Activated T-helper 1 cell treated with anti-CD3 and anti-CD28 coated beads, Interleukin-12 subunit alpha, Interleukin-12 subunit beta, Interleukin-2, Interleukin-4 antibody, amounts not matched to agents 30 ng/mL and 10 ng/mL and 1 ng/mL, durations not matched to agents 14 hours and 24 hours and 36 hours (primary cell): ENCODE measurements at regions not wholly inside any gene's neighbourhood (a gene's known extent, or its start where the extent isn't known, plus 50 kb on each side); places are given as distances from the start of the nearest gene placed in this dataset.

Source experiments
- DNase-seq: peaks from one replicate; pipeline ENCODE4 v3.0.0; 2021; ENCODE audit warnings: low spot score
- H3K27ac Mint-ChIP-seq: one replicate; pipeline ENCODE4 v1.8.0; 2021; ENCODE audit warnings: mild to moderate bottlenecking, mixed read lengths
- H3K27me3 Mint-ChIP-seq: one replicate; pipeline ENCODE4 v1.8.0; 2022; ENCODE audit warnings: mild to moderate bottlenecking, moderate library complexity, mixed read lengths; ENCODE audit not compliant: insufficient read depth
- H3K36me3 Mint-ChIP-seq: one replicate; pipeline ENCODE4 v1.8.0; 2021; ENCODE audit warnings: low read depth, mixed read lengths
- H3K4me1 Mint-ChIP-seq: one replicate; pipeline ENCODE4 v1.8.0; 2021; ENCODE audit warnings: low read depth, mixed read lengths
- H3K4me3 Mint-ChIP-seq: one replicate; pipeline ENCODE4 v1.8.0; 2021; ENCODE audit warnings: mild to moderate bottlenecking, moderate library complexity, mixed read lengths
- H3K9me3 Mint-ChIP-seq: one replicate; pipeline ENCODE4 v1.8.0; 2021; ENCODE audit warnings: mixed read lengths
- intact Hi-C: fragments of 100-400 bp; cut with micrococcal nuclease; formaldehyde crosslinking; loops from one replicate; pipeline ENCODE4 v1.15.1; 2024

- Mint-ChIP-seq H3K9me3 (no peaks in the 10 kb centered on the region), H3K36me3 (no peaks in the 10 kb centered on the region), H3K27me3 (no peaks in the 10 kb centered on the region), H3K4me1 (no peaks in the 10 kb centered on the region), H3K27ac (no peak overlapping the region), H3K4me3 (no peak overlapping the region)
- no peak for DNase-seq
- intact Hi-C loops, result no loop called here
Measured at GRCh38 chr2:138390316-138390945, 111.1 kb upstream of the SPOPL start.

GRCh38 chr2:138391946-138392345 lies 109.6 kb upstream of the SPOPL start:
- H3K9me3 Mint-ChIP-seq, result no peaks in the 10 kb centered on the region
- no peak overlapping the region for H3K27ac Mint-ChIP-seq
- intact Hi-C loops, result no loop called here
- no peaks in the 10 kb centered on the region for H3K4me1 Mint-ChIP-seq
- H3K36me3 Mint-ChIP-seq, result no peaks in the 10 kb centered on the region
- H3K27me3 Mint-ChIP-seq, result no peaks in the 10 kb centered on the region
- no peak for DNase-seq
- no peak overlapping the region for H3K4me3 Mint-ChIP-seq

GRCh38 chr2:138395565-138396306 lies 105.8 kb upstream of the SPOPL start:
- Mint-ChIP-seq H3K27ac (no peak overlapping the region), H3K4me1 (no peaks in the 10 kb centered on the region), H3K27me3 (no peaks in the 10 kb centered on the region), H3K9me3 (peaks cover 8% of the 10 kb centered on the region), H3K4me3 (no peak overlapping the region), H3K36me3 (no peaks in the 10 kb centered on the region)
- DNase-seq, result no peak
- intact Hi-C loops, result no loop called here

GRCh38 chr2:138396843-138397242 lies 104.7 kb upstream of the SPOPL start:
- DNase-seq, result no peak
- intact Hi-C loops, result no loop called here
- Mint-ChIP-seq H3K36me3 (no peaks in the 10 kb centered on the region), H3K4me3 (no peak overlapping the region), H3K4me1 (no peaks in the 10 kb centered on the region), H3K9me3 (peaks cover 8% of the 10 kb centered on the region), H3K27ac (no peak overlapping the region), H3K27me3 (no peaks in the 10 kb centered on the region)

GRCh38 chr2:138403431-138403927 lies 98.1 kb upstream of the SPOPL start:
- Mint-ChIP-seq H3K4me3 (no peak overlapping the region), H3K27ac (no peak overlapping the region), H3K36me3 (no peaks in the 10 kb centered on the region), H3K9me3 (peaks cover 2% of the 10 kb centered on the region), H3K4me1 (no peaks in the 10 kb centered on the region), H3K27me3 (no peaks in the 10 kb centered on the region)
- intact Hi-C loops, result no loop called here
- DNase-seq, result no peak

- Mint-ChIP-seq H3K27ac (no peak overlapping the region), H3K4me1 (no peaks in the 10 kb centered on the region), H3K9me3 (peaks cover 12% of the 10 kb centered on the region), H3K27me3 (no peaks in the 10 kb centered on the region), H3K36me3 (no peaks in the 10 kb centered on the region), H3K4me3 (no peak overlapping the region)
- DNase-seq, result no peak
- intact Hi-C loops, result no loop called here
Measured at GRCh38 chr2:138414014-138414413, 87.6 kb upstream of the SPOPL start.

GRCh38 chr2:138415985-138416384 lies 85.6 kb upstream of the SPOPL start:
- no peak overlapping the region for H3K27ac Mint-ChIP-seq
- DNase-seq, result no peak
- no peaks in the 10 kb centered on the region for H3K27me3 Mint-ChIP-seq
- no peaks in the 10 kb centered on the region for H3K36me3 Mint-ChIP-seq
- H3K9me3 Mint-ChIP-seq, result peaks cover 7% of the 10 kb centered on the region
- no peaks in the 10 kb centered on the region for H3K4me1 Mint-ChIP-seq
- no peak overlapping the region for H3K4me3 Mint-ChIP-seq
- intact Hi-C loops, result no loop called here

GRCh38 chr2:138418453-138418852 lies 83.1 kb upstream of the SPOPL start:
- intact Hi-C loops, result no loop called here
- no peak overlapping the region for H3K27ac Mint-ChIP-seq
- no peaks in the 10 kb centered on the region for H3K4me1 Mint-ChIP-seq
- no peak overlapping the region for H3K4me3 Mint-ChIP-seq
- no peaks in the 10 kb centered on the region for H3K36me3 Mint-ChIP-seq
- DNase-seq, result no peak
- peaks cover 6% of the 10 kb centered on the region for H3K9me3 Mint-ChIP-seq
- no peaks in the 10 kb centered on the region for H3K27me3 Mint-ChIP-seq

GRCh38 chr2:138421315-138421970 lies 80.1 kb upstream of the SPOPL start:
- peaks cover 7% of the 10 kb centered on the region for H3K9me3 Mint-ChIP-seq
- H3K4me3 Mint-ChIP-seq, result no peak overlapping the region
- H3K27ac Mint-ChIP-seq, result no peak overlapping the region
- H3K36me3 Mint-ChIP-seq, result no peaks in the 10 kb centered on the region
- H3K27me3 Mint-ChIP-seq, result no peaks in the 10 kb centered on the region
- no peaks in the 10 kb centered on the region for H3K4me1 Mint-ChIP-seq
- DNase-seq, result no peak
- intact Hi-C loops, result no loop called here

GRCh38 chr2:138421971-138422335 lies 79.6 kb upstream of the SPOPL start:
- no peak for DNase-seq
- H3K27me3 Mint-ChIP-seq, result no peaks in the 10 kb centered on the region
- H3K4me1 Mint-ChIP-seq, result no peaks in the 10 kb centered on the region
- H3K27ac Mint-ChIP-seq, result no peak overlapping the region
- peaks cover 12% of the 10 kb centered on the region for H3K9me3 Mint-ChIP-seq
- intact Hi-C loops, result no loop called here
- no peak overlapping the region for H3K4me3 Mint-ChIP-seq
- H3K36me3 Mint-ChIP-seq, result no peaks in the 10 kb centered on the region

GRCh38 chr2:138423198-138423597 lies 78.4 kb upstream of the SPOPL start:
- Mint-ChIP-seq H3K4me3 (no peak overlapping the region), H3K9me3 (peaks cover 13% of the 10 kb centered on the region), H3K4me1 (no peaks in the 10 kb centered on the region), H3K36me3 (no peaks in the 10 kb centered on the region), H3K27ac (no peak overlapping the region), H3K27me3 (no peaks in the 10 kb centered on the region)
- intact Hi-C loops, result no loop called here
- DNase-seq, result no peak

GRCh38 chr2:138423745-138424144 lies 77.8 kb upstream of the SPOPL start:
- intact Hi-C loops, result no loop called here
- H3K4me1 Mint-ChIP-seq, result no peaks in the 10 kb centered on the region
- no peak overlapping the region for H3K27ac Mint-ChIP-seq
- H3K36me3 Mint-ChIP-seq, result no peaks in the 10 kb centered on the region
- H3K9me3 Mint-ChIP-seq, result peaks cover 13% of the 10 kb centered on the region
- no peaks in the 10 kb centered on the region for H3K27me3 Mint-ChIP-seq
- H3K4me3 Mint-ChIP-seq, result no peak overlapping the region
- no peak for DNase-seq

GRCh38 chr2:138424436-138425140 lies 77.0 kb upstream of the SPOPL start:
- Mint-ChIP-seq H3K27me3 (no peaks in the 10 kb centered on the region), H3K27ac (no peak overlapping the region), H3K36me3 (no peaks in the 10 kb centered on the region), H3K4me1 (no peaks in the 10 kb centered on the region), H3K4me3 (no peak overlapping the region), H3K9me3 (peaks cover 13% of the 10 kb centered on the region)
- intact Hi-C loops, result no loop called here
- DNase-seq, result no peak
